ENCODE measurements at regions not wholly inside any gene's neighbourhood (a gene's known extent, or its start where the extent isn't known, plus 50 kb on each side); places are given as distances from the start of the nearest gene placed in this dataset.

DNA sequence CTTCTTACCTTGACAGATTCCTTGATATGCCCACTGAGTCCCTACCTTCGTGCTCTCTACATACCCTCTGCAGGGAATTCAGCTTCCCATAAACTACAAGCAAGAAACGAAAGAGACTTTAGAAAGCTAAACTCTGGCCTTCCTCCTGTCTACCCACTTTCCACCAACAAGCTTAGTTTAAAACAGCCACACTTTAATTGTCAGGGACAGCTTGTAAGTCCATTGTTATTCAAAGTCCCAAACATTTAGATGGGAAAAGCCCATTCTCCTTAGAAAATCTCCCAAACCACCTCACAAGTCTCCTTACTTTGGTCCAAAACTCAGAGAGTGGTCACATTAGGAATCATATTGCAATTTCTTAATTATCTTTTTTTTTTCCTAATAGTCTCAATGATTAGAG is 2695.8 kb downstream of the PCDH9 start:
- TF ChIP-seq, protein P1, sequence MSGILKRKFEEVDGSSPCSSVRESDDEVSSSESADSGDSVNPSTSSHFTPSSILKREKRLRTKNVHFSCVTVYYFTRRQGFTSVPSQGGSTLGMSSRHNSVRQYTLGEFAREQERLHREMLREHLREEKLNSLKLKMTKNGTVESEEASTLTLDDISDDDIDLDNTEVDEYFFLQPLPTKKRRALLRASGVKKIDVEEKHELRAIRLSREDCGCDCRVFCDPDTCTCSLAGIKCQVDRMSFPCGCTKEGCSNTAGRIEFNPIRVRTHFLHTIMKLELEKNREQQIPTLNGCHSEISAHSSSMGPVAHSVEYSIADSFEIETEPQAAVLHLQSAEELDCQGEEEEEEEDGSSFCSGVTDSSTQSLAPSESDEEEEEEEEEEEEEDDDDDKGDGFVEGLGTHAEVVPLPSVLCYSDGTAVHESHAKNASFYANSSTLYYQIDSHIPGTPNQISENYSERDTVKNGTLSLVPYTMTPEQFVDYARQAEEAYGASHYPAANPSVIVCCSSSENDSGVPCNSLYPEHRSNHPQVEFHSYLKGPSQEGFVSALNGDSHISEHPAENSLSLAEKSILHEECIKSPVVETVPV (CRISPR knock-in tag; IDR thresholded peaks at IDR 0.05): no peak
- no peak for TF ChIP-seq POU6F1 (CRISPR knock-in tag; IDR thresholded peaks at IDR 0.05; ENCODE audit: borderline replicate concordance, low read depth)
- TF ChIP-seq TCF4 (CRISPR knock-in tag; IDR thresholded peaks at IDR 0.05; ENCODE audit: borderline replicate concordance): no peak
- TF ChIP-seq TOX (CRISPR knock-in tag; IDR thresholded peaks at IDR 0.05; ENCODE audit: borderline replicate concordance): no peak
- no peak for TF ChIP-seq ZFP30 (CRISPR knock-in tag; IDR thresholded peaks at IDR 0.05)
- TF ChIP-seq OSR1 (CRISPR knock-in tag; IDR thresholded peaks at IDR 0.05): no peak
- TF ChIP-seq ARNTL (CRISPR knock-in tag; IDR thresholded peaks at IDR 0.05; ENCODE audit: borderline replicate concordance, low read depth): no peak
- TF ChIP-seq, protein P2, sequence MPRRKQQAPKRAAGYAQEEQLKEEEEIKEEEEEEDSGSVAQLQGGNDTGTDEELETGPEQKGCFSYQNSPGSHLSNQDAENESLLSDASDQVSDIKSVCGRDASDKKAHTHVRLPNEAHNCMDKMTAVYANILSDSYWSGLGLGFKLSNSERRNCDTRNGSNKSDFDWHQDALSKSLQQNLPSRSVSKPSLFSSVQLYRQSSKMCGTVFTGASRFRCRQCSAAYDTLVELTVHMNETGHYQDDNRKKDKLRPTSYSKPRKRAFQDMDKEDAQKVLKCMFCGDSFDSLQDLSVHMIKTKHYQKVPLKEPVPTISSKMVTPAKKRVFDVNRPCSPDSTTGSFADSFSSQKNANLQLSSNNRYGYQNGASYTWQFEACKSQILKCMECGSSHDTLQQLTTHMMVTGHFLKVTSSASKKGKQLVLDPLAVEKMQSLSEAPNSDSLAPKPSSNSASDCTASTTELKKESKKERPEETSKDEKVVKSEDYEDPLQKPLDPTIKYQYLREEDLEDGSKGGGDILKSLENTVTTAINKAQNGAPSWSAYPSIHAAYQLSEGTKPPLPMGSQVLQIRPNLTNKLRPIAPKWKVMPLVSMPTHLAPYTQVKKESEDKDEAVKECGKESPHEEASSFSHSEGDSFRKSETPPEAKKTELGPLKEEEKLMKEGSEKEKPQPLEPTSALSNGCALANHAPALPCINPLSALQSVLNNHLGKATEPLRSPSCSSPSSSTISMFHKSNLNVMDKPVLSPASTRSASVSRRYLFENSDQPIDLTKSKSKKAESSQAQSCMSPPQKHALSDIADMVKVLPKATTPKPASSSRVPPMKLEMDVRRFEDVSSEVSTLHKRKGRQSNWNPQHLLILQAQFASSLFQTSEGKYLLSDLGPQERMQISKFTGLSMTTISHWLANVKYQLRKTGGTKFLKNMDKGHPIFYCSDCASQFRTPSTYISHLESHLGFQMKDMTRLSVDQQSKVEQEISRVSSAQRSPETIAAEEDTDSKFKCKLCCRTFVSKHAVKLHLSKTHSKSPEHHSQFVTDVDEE (CRISPR knock-in tag; IDR thresholded peaks at IDR 0.05): no peak
- no peak for TF ChIP-seq GLIS3 (CRISPR knock-in tag; IDR thresholded peaks at IDR 0.05)
- no peak for TF ChIP-seq ZC3H10 (CRISPR knock-in tag; IDR thresholded peaks at IDR 0.05)
- TF ChIP-seq ZNF565 (CRISPR knock-in tag; conservative IDR thresholded peaks at IDR 0.05; ENCODE audit: low read depth): no peak
- TF ChIP-seq CREB5 (CRISPR knock-in tag; IDR thresholded peaks at IDR 0.05; ENCODE audit: low read depth): no peak
- no peak for TF ChIP-seq RARB (CRISPR knock-in tag; IDR thresholded peaks at IDR 0.05)
- no peak for TF ChIP-seq PATZ1 (CRISPR knock-in tag; IDR thresholded peaks at IDR 0.05; ENCODE audit: borderline replicate concordance)
